GM19035 (cell line): ENCODE measurements at regions not wholly inside any gene's neighbourhood (a gene's known extent, or its start where the extent isn't known, plus 50 kb on each side); places are given as distances from the start of the nearest gene placed in this dataset.

Experiments used
- ATAC-seq: cut with Tn5 transposase; IDR thresholded peaks from one replicate; pipeline ENCODE4 v1.9.1; 2021; ENCODE audit not compliant: unreplicated experiment

GRCh38 chr12:115712676-115713075, 564.8 kb downstream of the MED13L start:
- no peak for ATAC-seq

GRCh38 chr12:115710104-115710564, 567.4 kb downstream of the MED13L start:
- no peak for ATAC-seq

- ATAC-seq = no peak
Measured at GRCh38 chr12:115709540-115710011, 567.9 kb downstream of the MED13L start.

- no peak for ATAC-seq
Measured at GRCh38 chr12:115708801-115709200, 568.7 kb downstream of the MED13L start.

- no peak for ATAC-seq
Measured at GRCh38 chr12:115700896-115701465, 576.5 kb downstream of the MED13L start.

- ATAC-seq = no peak
Measured at GRCh38 chr12:115700081-115700480, 577.4 kb downstream of the MED13L start.

GRCh38 chr12:115698257-115698656, 579.2 kb downstream of the MED13L start:
- ATAC-seq = no peak

- ATAC-seq = no peak
Measured at GRCh38 chr12:115697340-115697739, 580.2 kb downstream of the MED13L start.

- ATAC-seq = no peak
Measured at GRCh38 chr12:115694564-115694963, 582.9 kb downstream of the MED13L start.

- ATAC-seq = no peak
Measured at GRCh38 chr12:115693970-115694369, 583.5 kb downstream of the MED13L start.

GRCh38 chr12:115691123-115691522, 586.4 kb downstream of the MED13L start:
- no peak for ATAC-seq

- no peak for ATAC-seq
Measured at GRCh38 chr12:115687094-115687493, 590.4 kb downstream of the MED13L start.

GRCh38 chr12:115683240-115683780, 594.2 kb downstream of the MED13L start:
- no peak for ATAC-seq

GRCh38 chr12:115680967-115681366, 596.5 kb downstream of the MED13L start:
- no peak for ATAC-seq

GRCh38 chr12:115672506-115673080, 604.9 kb downstream of the MED13L start:
- ATAC-seq = no peak

- ATAC-seq = no peak
Measured at GRCh38 chr12:115672086-115672485, 605.4 kb downstream of the MED13L start.

- ATAC-seq = no peak
Measured at GRCh38 chr12:115670869-115671268, 606.6 kb downstream of the MED13L start.

- ATAC-seq = no peak
Measured at GRCh38 chr12:115667116-115667515, 610.4 kb downstream of the MED13L start.

GRCh38 chr12:115666168-115666567, 611.3 kb downstream of the MED13L start:
- no peak for ATAC-seq

- no peak for ATAC-seq
Measured at GRCh38 chr12:115661112-115661511, 616.4 kb downstream of the MED13L start.

GRCh38 chr12:115660211-115660805, 617.2 kb downstream of the MED13L start:
- no peak for ATAC-seq

- no peak for ATAC-seq
Measured at GRCh38 chr12:115659422-115659821, 618.1 kb downstream of the MED13L start.
